C4-2B (cell line): ENCODE measurements at regions not wholly inside any gene's neighbourhood (a gene's known extent, or its start where the extent isn't known, plus 50 kb on each side); places are given as distances from the start of the nearest gene placed in this dataset.

Source experiments
- ZFX ChIP-seq: fragments of 450-650 bp; IDR thresholded peaks from 2 replicates; pipeline ENCODE4 v1.6.1; 2017
- TF ChIP-seq, protein P1 (sequence below): fragments of 450-650 bp; conservative IDR thresholded peaks from 2 replicates; pipeline ENCODE4 v1.5.1; 2017; ENCODE audit warnings: mild to moderate bottlenecking

DNA sequence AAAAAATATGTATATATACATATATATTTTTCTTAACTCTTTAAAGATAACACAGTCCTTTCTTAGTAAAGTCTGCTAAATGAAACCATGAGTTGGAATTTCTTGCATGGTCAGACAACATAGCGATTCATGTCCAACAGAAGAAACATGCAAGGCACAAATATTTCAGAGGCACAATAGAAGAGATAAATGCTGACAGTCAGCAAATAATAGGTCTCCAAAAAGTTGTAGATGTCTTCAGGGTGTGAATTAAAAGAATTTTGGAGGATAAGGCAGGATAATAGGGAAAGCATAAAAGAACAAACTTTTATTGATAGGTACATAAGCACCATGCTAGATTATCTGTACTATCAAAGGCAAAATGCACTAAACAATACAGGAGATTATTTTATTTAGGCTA lies 800.2 kb downstream of the PLCL1 start:
- TF ChIP-seq, protein P1, sequence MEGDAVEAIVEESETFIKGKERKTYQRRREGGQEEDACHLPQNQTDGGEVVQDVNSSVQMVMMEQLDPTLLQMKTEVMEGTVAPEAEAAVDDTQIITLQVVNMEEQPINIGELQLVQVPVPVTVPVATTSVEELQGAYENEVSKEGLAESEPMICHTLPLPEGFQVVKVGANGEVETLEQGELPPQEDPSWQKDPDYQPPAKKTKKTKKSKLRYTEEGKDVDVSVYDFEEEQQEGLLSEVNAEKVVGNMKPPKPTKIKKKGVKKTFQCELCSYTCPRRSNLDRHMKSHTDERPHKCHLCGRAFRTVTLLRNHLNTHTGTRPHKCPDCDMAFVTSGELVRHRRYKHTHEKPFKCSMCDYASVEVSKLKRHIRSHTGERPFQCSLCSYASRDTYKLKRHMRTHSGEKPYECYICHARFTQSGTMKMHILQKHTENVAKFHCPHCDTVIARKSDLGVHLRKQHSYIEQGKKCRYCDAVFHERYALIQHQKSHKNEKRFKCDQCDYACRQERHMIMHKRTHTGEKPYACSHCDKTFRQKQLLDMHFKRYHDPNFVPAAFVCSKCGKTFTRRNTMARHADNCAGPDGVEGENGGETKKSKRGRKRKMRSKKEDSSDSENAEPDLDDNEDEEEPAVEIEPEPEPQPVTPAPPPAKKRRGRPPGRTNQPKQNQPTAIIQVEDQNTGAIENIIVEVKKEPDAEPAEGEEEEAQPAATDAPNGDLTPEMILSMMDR = no peak
- no peak for TF ChIP-seq ZFX
